Naive thymus-derived CD8-positive, alpha-beta T cell (primary cell): ENCODE measurements at regions not wholly inside any gene's neighbourhood (a gene's known extent, or its start where the extent isn't known, plus 50 kb on each side); places are given as distances from the start of the nearest gene placed in this dataset.
"Not testable (repeated sequence)": the region's sequence is repeated elsewhere in the genome, so short reads cannot be mapped to it uniquely, and the experiment has no call there.

ENCODE experiments used
- ATAC-seq, 2 donors: fragments of 150-1000 bp; cut with Tn5 transposase in 1 of 2; sonication (Bioruptor Pico), chemical (Tn5 transposase) in 1 of 2; 1 replicate in 1 of 2; 2 replicates in 1 of 2; pipeline ENCODE4 v1.10.0; 2021; ENCODE audit warnings: mild to moderate bottlenecking in 2 of 2, moderate library complexity in 2 of 2
- POLR2A ChIA-PET: fragments of 350-600 bp; sonication (Branson Sonifier 250); formaldehyde crosslinking; loops from one replicate; lab custom pipeline; 2021; ENCODE audit warnings: antibody characterized with exemption; lab: Charles Lee
- DNase-seq, 10 donors: peaks; one replicate each; pipeline versions ENCODE4 v3.0.0 to v3.0.0-alpha.2; 2020 to 2022
- H3K27ac Mint-ChIP-seq, 10 donors: one replicate each; pipeline ENCODE4 v1.8.0; 2020 to 2022; ENCODE audit warnings: mild to moderate bottlenecking in 10 of 10, mixed read lengths in 10 of 10, moderate library complexity in 4 of 10, inconsistent platforms in 1 of 10
- H3K27me3 Mint-ChIP-seq, 5 donors: one replicate each; pipeline ENCODE4 v1.8.0; 2021 to 2022; ENCODE audit warnings: mixed read lengths in 5 of 5
- H3K36me3 Mint-ChIP-seq, 3 donors: one replicate each; pipeline ENCODE4 v1.8.0; 2020 to 2022; ENCODE audit warnings: mixed read lengths in 3 of 3, mild to moderate bottlenecking in 2 of 3, inconsistent platforms in 1 of 3
- H3K4me1 Mint-ChIP-seq, 4 donors: one replicate each; pipeline ENCODE4 v1.8.0; 2021 to 2022; ENCODE audit warnings: mixed read lengths in 4 of 4
- H3K4me3 Mint-ChIP-seq, 10 donors: one replicate each; pipeline ENCODE4 v1.8.0; 2020 to 2022; ENCODE audit warnings: mild to moderate bottlenecking in 10 of 10, mixed read lengths in 10 of 10, moderate library complexity in 6 of 10, inconsistent platforms in 1 of 10
- H3K9me3 Mint-ChIP-seq, 9 donors: one replicate each; pipeline ENCODE4 v1.8.0; 2020 to 2022; ENCODE audit warnings: mixed read lengths in 9 of 9, mild to moderate bottlenecking in 3 of 9, inconsistent platforms in 1 of 9, moderate library complexity in 1 of 9

- DNase-seq (no peak), ATAC-seq (no peak)
- H3K4me1 Mint-ChIP-seq = no peaks in the 10 kb centered on the region
- H3K4me3 Mint-ChIP-seq = no peak overlapping the region
- H3K9me3 Mint-ChIP-seq = peaks cover 0 to 8% (median 0%) of the 10 kb centered on the region in 9 donors
- H3K27me3 Mint-ChIP-seq = no peaks in the 10 kb centered on the region
- POLR2A ChIA-PET = no interaction called here
- H3K27ac Mint-ChIP-seq = no peak overlapping the region
- H3K36me3 Mint-ChIP-seq = no peaks in the 10 kb centered on the region
Observed at GRCh38 chr4:111400741-111401140, 744.5 kb upstream of the FAM241A start.

GRCh38 chr4:111404673-111405072, 740.6 kb upstream of the FAM241A start:
- Mint-ChIP-seq H3K4me1 (no peaks in the 10 kb centered on the region), H3K4me3 (no peak overlapping the region), H3K27me3 (no peaks in the 10 kb centered on the region), H3K36me3 (no peaks in the 10 kb centered on the region), H3K9me3 (peaks cover 0 to 10% (median 3%) of the 10 kb centered on the region in 9 donors), H3K27ac (no peak overlapping the region)
- DNase-seq (no peak), ATAC-seq (no peak)
- POLR2A ChIA-PET = no interaction called here

GRCh38 chr4:111405989-111406388, 739.3 kb upstream of the FAM241A start:
- H3K4me1 Mint-ChIP-seq = no peaks in the 10 kb centered on the region
- H3K27me3 Mint-ChIP-seq = no peaks in the 10 kb centered on the region
- ATAC-seq (no peak), DNase-seq (no peak)
- no peak overlapping the region for H3K27ac Mint-ChIP-seq
- peaks cover 0 to 24% (median 3%) of the 10 kb centered on the region in 9 donors for H3K9me3 Mint-ChIP-seq
- no peaks in the 10 kb centered on the region for H3K36me3 Mint-ChIP-seq
- POLR2A ChIA-PET = no interaction called here
- H3K4me3 Mint-ChIP-seq = no peak overlapping the region

- no peaks in the 10 kb centered on the region for H3K4me1 Mint-ChIP-seq
- no peak overlapping the region for H3K4me3 Mint-ChIP-seq
- POLR2A ChIA-PET = no interaction called here
- H3K27ac Mint-ChIP-seq = no peak overlapping the region
- ATAC-seq (no peak), DNase-seq (no peak)
- H3K9me3 Mint-ChIP-seq = peaks cover 0 to 28% (median 12%) of the 10 kb centered on the region in 9 donors
- no peaks in the 10 kb centered on the region for H3K36me3 Mint-ChIP-seq
- H3K27me3 Mint-ChIP-seq = no peaks in the 10 kb centered on the region
Observed at GRCh38 chr4:111410571-111410970, 734.7 kb upstream of the FAM241A start.

GRCh38 chr4:111417521-111417920, 727.7 kb upstream of the FAM241A start:
- H3K4me3 Mint-ChIP-seq = no peak overlapping the region
- no peaks in the 10 kb centered on the region for H3K36me3 Mint-ChIP-seq
- DNase-seq (no peak), ATAC-seq (no peak)
- peaks cover 0 to 20% (median 4%) of the 10 kb centered on the region in 9 donors for H3K9me3 Mint-ChIP-seq
- no peaks in the 10 kb centered on the region for H3K4me1 Mint-ChIP-seq
- POLR2A ChIA-PET = no interaction called here
- H3K27ac Mint-ChIP-seq = no peak overlapping the region
- no peaks in the 10 kb centered on the region for H3K27me3 Mint-ChIP-seq

- no peak for ATAC-seq
Observed at GRCh38 chr4:111433441-111433840, 711.8 kb upstream of the FAM241A start.

GRCh38 chr4:111434586-111434985, 710.7 kb upstream of the FAM241A start:
- no peak for DNase-seq
- ATAC-seq = no peak
- H3K9me3 Mint-ChIP-seq = peaks cover 0 to 31% (median 4%) of the 10 kb centered on the region in 9 donors
- no peak overlapping the region for H3K4me3 Mint-ChIP-seq
- no peaks in the 10 kb centered on the region for H3K4me1 Mint-ChIP-seq
- H3K36me3 Mint-ChIP-seq = no peaks in the 10 kb centered on the region
- H3K27me3 Mint-ChIP-seq = no peaks in the 10 kb centered on the region
- H3K27ac Mint-ChIP-seq = no peak overlapping the region
- POLR2A ChIA-PET = no interaction called here

More at GRCh38 chr4:111433441-111433840, 711.8 kb upstream of the FAM241A start:
- Mint-ChIP-seq H3K4me1 (no peaks in the 10 kb centered on the region), H3K27ac (no peak overlapping the region), H3K27me3 (no peaks in the 10 kb centered on the region), H3K9me3 (peaks cover 0 to 22% (median 6%) of the 10 kb centered on the region in 9 donors), H3K4me3 (no peak overlapping the region), H3K36me3 (no peaks in the 10 kb centered on the region)
- DNase-seq = no peak
- POLR2A ChIA-PET = no interaction called here

GRCh38 chr4:111435986-111436744, 709.1 kb upstream of the FAM241A start:
- Mint-ChIP-seq H3K9me3 (peaks cover 0 to 39% (median 6%) of the 10 kb centered on the region in 9 donors), H3K27ac (no peak overlapping the region), H3K36me3 (no peaks in the 10 kb centered on the region), H3K4me1 (no peaks in the 10 kb centered on the region), H3K4me3 (no peak overlapping the region), H3K27me3 (no peaks in the 10 kb centered on the region)
- ATAC-seq = no peak
- POLR2A ChIA-PET = no interaction called here
- DNase-seq = no peak

GRCh38 chr4:111441687-111442086, 703.6 kb upstream of the FAM241A start:
- no peak overlapping the region for H3K4me3 Mint-ChIP-seq

GRCh38 chr4:111444836-111445235, 700.4 kb upstream of the FAM241A start:
- H3K27ac Mint-ChIP-seq, POLR2A ChIA-PET, H3K4me3 Mint-ChIP-seq, H3K36me3 Mint-ChIP-seq, ATAC-seq, DNase-seq, H3K4me1 Mint-ChIP-seq, H3K27me3 Mint-ChIP-seq: not testable (repeated sequence)
- peaks cover 0 to 11% (median 5%) of the 10 kb centered on the region in 9 donors for H3K9me3 Mint-ChIP-seq

More at GRCh38 chr4:111441687-111442086, 703.6 kb upstream of the FAM241A start:
- ATAC-seq (no peak), DNase-seq (no peak)
- Mint-ChIP-seq H3K9me3 (peaks cover 0 to 17% (median 5%) of the 10 kb centered on the region in 9 donors), H3K4me1 (no peaks in the 10 kb centered on the region), H3K27ac (no peak overlapping the region), H3K36me3 (no peaks in the 10 kb centered on the region), H3K27me3 (no peaks in the 10 kb centered on the region)
- POLR2A ChIA-PET = no interaction called here

GRCh38 chr4:111449657-111450056, 695.6 kb upstream of the FAM241A start:
- Mint-ChIP-seq H3K27me3 (no peaks in the 10 kb centered on the region), H3K4me1 (no peaks in the 10 kb centered on the region), H3K36me3 (no peaks in the 10 kb centered on the region), H3K4me3 (no peak overlapping the region), H3K9me3 (peaks cover 0 to 7% (median 0%) of the 10 kb centered on the region in 9 donors), H3K27ac (no peak overlapping the region)
- POLR2A ChIA-PET = no interaction called here
- DNase-seq (no peak), ATAC-seq (no peak)

- Mint-ChIP-seq H3K27ac (no peak overlapping the region), H3K9me3 (peaks cover 0 to 7% (median 0%) of the 10 kb centered on the region in 9 donors), H3K4me3 (no peak overlapping the region), H3K27me3 (no peaks in the 10 kb centered on the region), H3K4me1 (no peaks in the 10 kb centered on the region), H3K36me3 (no peaks in the 10 kb centered on the region)
- POLR2A ChIA-PET = no interaction called here
- DNase-seq = no peak
- ATAC-seq = no peak
Observed at GRCh38 chr4:111450867-111451266, 694.4 kb upstream of the FAM241A start.

- ATAC-seq (no peak), DNase-seq (no peak)
- Mint-ChIP-seq H3K9me3 (peaks cover 0 to 2% (median 0%) of the 10 kb centered on the region in 9 donors), H3K4me3 (no peak overlapping the region), H3K27ac (no peak overlapping the region), H3K4me1 (no peaks in the 10 kb centered on the region), H3K36me3 (no peaks in the 10 kb centered on the region), H3K27me3 (no peaks in the 10 kb centered on the region)
- POLR2A ChIA-PET = no interaction called here
Observed at GRCh38 chr4:111453216-111453615, 692.0 kb upstream of the FAM241A start.

- no peak overlapping the region for H3K27ac Mint-ChIP-seq
- POLR2A ChIA-PET = no interaction called here
- no peaks in the 10 kb centered on the region for H3K4me1 Mint-ChIP-seq
- DNase-seq (no peak), ATAC-seq (no peak)
- no peaks in the 10 kb centered on the region for H3K9me3 Mint-ChIP-seq
- H3K36me3 Mint-ChIP-seq = no peaks in the 10 kb centered on the region
- no peaks in the 10 kb centered on the region for H3K27me3 Mint-ChIP-seq
- H3K4me3 Mint-ChIP-seq = no peak overlapping the region
Observed at GRCh38 chr4:111454961-111455360, 690.3 kb upstream of the FAM241A start.
